OCI-LY3 (cell line): ENCODE measurements at regions not wholly inside any gene's neighbourhood (a gene's known extent, or its start where the extent isn't known, plus 50 kb on each side); places are given as distances from the start of the nearest gene placed in this dataset.

Experiments used
- EZH2phosphoT487 ChIP-seq: fragments of 200-600 bp; shearing (Covaris generic); IDR thresholded peaks from 2 replicates; pipeline ENCODE4 v1.6.1; 2018; ENCODE audit warnings: antibody characterized with exemption, mixed run types, low read depth
- TF ChIP-seq, protein P1 (sequence below): fragments of 200-600, 300-600 bp; sonication (generic); IDR thresholded peaks from 2 replicates; pipeline ENCODE4 v1.5.1; 2014; ENCODE audit warnings: antibody characterized with exemption, low read length, low read depth

DNA sequence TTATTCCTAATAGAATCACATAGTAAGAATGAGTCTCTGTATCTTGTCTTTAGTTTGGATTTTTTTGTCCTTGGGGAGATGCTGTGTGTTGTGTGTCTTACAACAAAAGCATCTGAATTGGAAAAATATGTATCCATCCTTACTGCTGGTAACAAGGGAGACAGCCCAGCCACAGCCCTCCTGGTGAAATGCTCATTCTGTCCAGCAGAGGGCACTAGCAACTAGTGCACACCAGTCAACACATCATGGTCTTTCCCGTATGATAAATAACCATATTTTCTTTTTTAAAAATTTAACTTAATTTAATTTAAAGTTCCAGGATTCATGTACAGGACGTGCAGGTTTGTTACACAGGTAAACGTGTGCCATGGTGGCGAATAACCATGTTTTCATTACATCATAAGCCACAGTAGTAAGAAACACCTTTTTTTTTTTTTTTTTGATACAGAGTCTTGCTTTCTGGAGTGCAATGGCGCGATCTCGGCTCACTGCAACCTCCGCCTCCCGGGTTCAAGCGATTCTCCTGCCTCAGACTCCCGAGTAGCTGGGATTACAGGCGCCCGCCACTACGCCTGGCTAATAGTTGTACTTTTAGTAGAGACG, 245.1 kb downstream of the PTBP2 start:
- TF ChIP-seq, protein P1, sequence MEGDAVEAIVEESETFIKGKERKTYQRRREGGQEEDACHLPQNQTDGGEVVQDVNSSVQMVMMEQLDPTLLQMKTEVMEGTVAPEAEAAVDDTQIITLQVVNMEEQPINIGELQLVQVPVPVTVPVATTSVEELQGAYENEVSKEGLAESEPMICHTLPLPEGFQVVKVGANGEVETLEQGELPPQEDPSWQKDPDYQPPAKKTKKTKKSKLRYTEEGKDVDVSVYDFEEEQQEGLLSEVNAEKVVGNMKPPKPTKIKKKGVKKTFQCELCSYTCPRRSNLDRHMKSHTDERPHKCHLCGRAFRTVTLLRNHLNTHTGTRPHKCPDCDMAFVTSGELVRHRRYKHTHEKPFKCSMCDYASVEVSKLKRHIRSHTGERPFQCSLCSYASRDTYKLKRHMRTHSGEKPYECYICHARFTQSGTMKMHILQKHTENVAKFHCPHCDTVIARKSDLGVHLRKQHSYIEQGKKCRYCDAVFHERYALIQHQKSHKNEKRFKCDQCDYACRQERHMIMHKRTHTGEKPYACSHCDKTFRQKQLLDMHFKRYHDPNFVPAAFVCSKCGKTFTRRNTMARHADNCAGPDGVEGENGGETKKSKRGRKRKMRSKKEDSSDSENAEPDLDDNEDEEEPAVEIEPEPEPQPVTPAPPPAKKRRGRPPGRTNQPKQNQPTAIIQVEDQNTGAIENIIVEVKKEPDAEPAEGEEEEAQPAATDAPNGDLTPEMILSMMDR = peak; percentile 60
- TF ChIP-seq EZH2phosphoT487 = no peak
